ENCODE measurements at regions not wholly inside any gene's neighbourhood (a gene's known extent, or its start where the extent isn't known, plus 50 kb on each side); places are given as distances from the start of the nearest gene placed in this dataset.

DNA sequence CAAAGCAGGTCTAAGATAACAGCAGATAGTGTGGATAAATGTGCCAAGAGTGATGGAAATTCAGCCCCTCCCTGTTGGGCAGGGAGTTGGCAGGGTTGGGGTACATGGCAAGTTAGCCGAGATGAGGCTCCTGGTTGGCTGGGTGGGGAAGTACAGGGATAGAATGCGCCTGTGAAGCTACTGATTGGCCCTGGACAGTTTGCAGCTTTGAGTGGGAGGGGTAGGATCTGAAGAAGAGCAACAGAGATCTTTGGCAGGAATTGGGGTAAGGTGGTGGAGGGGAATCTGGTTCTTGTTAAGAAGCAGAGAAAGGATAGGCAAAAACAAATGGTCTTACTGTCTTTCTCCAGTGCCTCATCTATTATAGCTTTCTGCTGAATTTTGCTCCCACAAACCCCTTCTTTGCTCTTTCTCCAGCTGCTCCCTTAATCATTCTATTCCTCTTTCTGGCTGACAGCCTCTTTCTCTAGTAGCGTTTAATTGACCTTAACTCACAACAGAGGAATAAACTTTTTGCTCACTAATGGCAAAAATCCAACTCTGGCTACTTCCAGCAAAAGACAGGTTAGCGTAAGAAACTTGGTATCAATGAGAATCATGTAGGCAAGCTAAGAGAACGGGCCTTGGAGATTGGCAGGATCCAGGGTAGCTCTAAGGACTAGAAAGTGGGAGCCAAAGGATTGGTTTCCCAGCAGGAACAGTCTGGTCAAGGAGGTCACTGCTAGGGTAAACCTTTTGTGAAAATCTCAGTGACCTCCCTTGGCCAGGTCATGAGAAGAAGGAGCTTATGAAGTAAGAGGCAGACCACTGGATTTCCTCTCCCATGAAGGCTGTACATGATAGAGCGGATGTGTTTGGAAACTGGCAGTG is 86.3 kb upstream of the CARMIL1 start:
- peak overlapping the region; percentile 34 for H3K9ac ChIP-seq (ENCODE audit: insufficient read depth, low read length)
- no peaks in the 10 kb centered on the region for H3K36me3 ChIP-seq (ENCODE audit: control insufficient read depth, insufficient read depth, low read length)
- no peaks in the 10 kb centered on the region for H3K9me3 ChIP-seq (ENCODE audit: control insufficient read depth, insufficient read depth, low read depth, low read length)
- H3K79me2 ChIP-seq (ENCODE audit: control insufficient read depth, insufficient read depth, low read length): no peaks in the 10 kb centered on the region
- peak overlapping the region in 1 of 4 experiments; percentile 16 for H3K4me3 ChIP-seq (replicated peaks in 1 of 4; ENCODE audit: control extremely low read depth in 1 of 4, insufficient read depth in 1 of 4, low read depth in 3 of 4, low read length in 4 of 4)
- DNase-seq (ENCODE audit: low read depth in 2 of 2): peak; percentile 92 to 98
- H4K20me1 ChIP-seq (ENCODE audit: control insufficient read depth, extremely low read depth, insufficient read depth, low read length): no peaks in the 10 kb centered on the region
- no peak for TF ChIP-seq EZH2 (IDR thresholded peaks at IDR 0.05; ENCODE audit: low read length, missing control alignments)
- TF ChIP-seq, protein P1, sequence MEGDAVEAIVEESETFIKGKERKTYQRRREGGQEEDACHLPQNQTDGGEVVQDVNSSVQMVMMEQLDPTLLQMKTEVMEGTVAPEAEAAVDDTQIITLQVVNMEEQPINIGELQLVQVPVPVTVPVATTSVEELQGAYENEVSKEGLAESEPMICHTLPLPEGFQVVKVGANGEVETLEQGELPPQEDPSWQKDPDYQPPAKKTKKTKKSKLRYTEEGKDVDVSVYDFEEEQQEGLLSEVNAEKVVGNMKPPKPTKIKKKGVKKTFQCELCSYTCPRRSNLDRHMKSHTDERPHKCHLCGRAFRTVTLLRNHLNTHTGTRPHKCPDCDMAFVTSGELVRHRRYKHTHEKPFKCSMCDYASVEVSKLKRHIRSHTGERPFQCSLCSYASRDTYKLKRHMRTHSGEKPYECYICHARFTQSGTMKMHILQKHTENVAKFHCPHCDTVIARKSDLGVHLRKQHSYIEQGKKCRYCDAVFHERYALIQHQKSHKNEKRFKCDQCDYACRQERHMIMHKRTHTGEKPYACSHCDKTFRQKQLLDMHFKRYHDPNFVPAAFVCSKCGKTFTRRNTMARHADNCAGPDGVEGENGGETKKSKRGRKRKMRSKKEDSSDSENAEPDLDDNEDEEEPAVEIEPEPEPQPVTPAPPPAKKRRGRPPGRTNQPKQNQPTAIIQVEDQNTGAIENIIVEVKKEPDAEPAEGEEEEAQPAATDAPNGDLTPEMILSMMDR (conservative IDR thresholded peaks at IDR 0.05 in 1 of 2, IDR thresholded peaks at IDR 0.05 in 1 of 2; ENCODE audit: low read depth in 1 of 2, low read length in 2 of 2): no peak
- peak overlapping the region; percentile 84 for H3K27ac ChIP-seq (ENCODE audit: insufficient read depth, low read length)
- H3K4me2 ChIP-seq (ENCODE audit: extremely low read depth, insufficient read depth, low read length): peak overlapping the region; percentile 82
- no peaks in the 10 kb centered on the region for H3K27me3 ChIP-seq (ENCODE audit: control insufficient read depth, insufficient read depth, low read length)
- peaks cover 9% of the 10 kb centered on the region for H3K4me1 ChIP-seq (ENCODE audit: control insufficient read depth, extremely low read depth, insufficient read depth, low read length)
- H2AFZ ChIP-seq (ENCODE audit: low read length): peak overlapping the region; percentile 14

GRCh38 chr6:25193460-25194171 is 85.6 kb upstream of the CARMIL1 start:
- Histone ChIP-seq H3K79me2 (ENCODE audit: control insufficient read depth, insufficient read depth, low read length) (no peaks in the 10 kb centered on the region), H3K36me3 (ENCODE audit: control insufficient read depth, insufficient read depth, low read length) (no peaks in the 10 kb centered on the region), H3K9me3 (ENCODE audit: control insufficient read depth, insufficient read depth, low read depth, low read length) (no peaks in the 10 kb centered on the region), H3K9ac (ENCODE audit: insufficient read depth, low read length) (no peak overlapping the region), H3K4me2 (ENCODE audit: extremely low read depth, insufficient read depth, low read length) (peak overlapping the region; percentile 82), H4K20me1 (ENCODE audit: control insufficient read depth, extremely low read depth, insufficient read depth, low read length) (no peaks in the 10 kb centered on the region), H3K4me1 (ENCODE audit: control insufficient read depth, extremely low read depth, insufficient read depth, low read length) (peaks cover 9% of the 10 kb centered on the region), H3K4me3 (replicated peaks in 1 of 4; ENCODE audit: control extremely low read depth in 1 of 4, insufficient read depth in 1 of 4, low read depth in 3 of 4, low read length in 4 of 4) (no peak overlapping the region), H3K27ac (ENCODE audit: insufficient read depth, low read length) (peak overlapping the region; percentile 84), H2AFZ (ENCODE audit: low read length) (no peak overlapping the region), H3K27me3 (ENCODE audit: control insufficient read depth, insufficient read depth, low read length) (no peaks in the 10 kb centered on the region)
- TF ChIP-seq, protein P1 (conservative IDR thresholded peaks at IDR 0.05 in 1 of 2, IDR thresholded peaks at IDR 0.05 in 1 of 2; ENCODE audit: low read depth in 1 of 2, low read length in 2 of 2): no peak
- no peak for TF ChIP-seq EZH2 (IDR thresholded peaks at IDR 0.05; ENCODE audit: low read length, missing control alignments)
- peak; percentile 94 to 98 for DNase-seq (ENCODE audit: low read depth in 2 of 2)

- Histone ChIP-seq H3K4me1 (ENCODE audit: control insufficient read depth, extremely low read depth, insufficient read depth, low read length) (peaks cover 9% of the 10 kb centered on the region), H4K20me1 (ENCODE audit: control insufficient read depth, extremely low read depth, insufficient read depth, low read length) (no peaks in the 10 kb centered on the region), H3K4me3 (replicated peaks in 1 of 4; ENCODE audit: control extremely low read depth in 1 of 4, insufficient read depth in 1 of 4, low read depth in 3 of 4, low read length in 4 of 4) (no peak overlapping the region), H3K27ac (ENCODE audit: insufficient read depth, low read length) (peak overlapping the region; percentile 84), H3K4me2 (ENCODE audit: extremely low read depth, insufficient read depth, low read length) (no peak overlapping the region), H3K36me3 (ENCODE audit: control insufficient read depth, insufficient read depth, low read length) (no peaks in the 10 kb centered on the region), H3K9ac (ENCODE audit: insufficient read depth, low read length) (no peak overlapping the region), H3K79me2 (ENCODE audit: control insufficient read depth, insufficient read depth, low read length) (no peaks in the 10 kb centered on the region), H3K9me3 (ENCODE audit: control insufficient read depth, insufficient read depth, low read depth, low read length) (no peaks in the 10 kb centered on the region), H2AFZ (ENCODE audit: low read length) (no peak overlapping the region), H3K27me3 (ENCODE audit: control insufficient read depth, insufficient read depth, low read length) (no peaks in the 10 kb centered on the region)
- TF ChIP-seq, protein P1 (conservative IDR thresholded peaks at IDR 0.05 in 1 of 2, IDR thresholded peaks at IDR 0.05 in 1 of 2; ENCODE audit: low read depth in 1 of 2, low read length in 2 of 2): no peak
- no peak for TF ChIP-seq EZH2 (IDR thresholded peaks at IDR 0.05; ENCODE audit: low read length, missing control alignments)
- DNase-seq (ENCODE audit: low read depth in 2 of 2): peak; percentile 14 to 25
These were observed 84.9 kb upstream of the CARMIL1 start for GRCh38 chr6:25194172-25194678.

Data from fibroblast of lung (primary cell).